ENCODE measurements at regions not wholly inside any gene's neighbourhood (a gene's known extent, or its start where the extent isn't known, plus 50 kb on each side); places are given as distances from the start of the nearest gene placed in this dataset.
"Not testable (repeated sequence)": the region's sequence is repeated elsewhere in the genome, so short reads cannot be mapped to it uniquely, and the experiment has no call there.

DNA sequence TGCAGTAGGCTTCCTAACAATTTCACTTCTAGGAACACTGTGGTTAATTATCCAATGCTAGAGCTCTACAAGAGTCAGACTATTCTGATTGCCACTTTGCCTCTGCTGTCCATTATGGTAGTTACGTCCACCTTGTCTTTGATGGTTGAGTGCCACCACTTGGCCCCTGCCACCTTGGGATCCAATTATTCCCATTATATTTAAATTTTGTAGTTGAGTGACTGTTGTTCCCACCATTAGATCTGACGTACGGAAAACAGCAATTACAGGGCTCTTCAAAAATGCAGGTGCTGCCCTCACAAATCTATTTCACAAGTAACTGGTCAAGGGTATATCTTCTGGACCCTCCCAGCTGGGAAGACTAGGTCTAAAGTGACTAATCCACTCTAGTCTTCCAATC, 432.3 kb upstream of the ID4 start:
- not testable (repeated sequence) for DNase-seq (ENCODE audit: low spot score)

DNA sequence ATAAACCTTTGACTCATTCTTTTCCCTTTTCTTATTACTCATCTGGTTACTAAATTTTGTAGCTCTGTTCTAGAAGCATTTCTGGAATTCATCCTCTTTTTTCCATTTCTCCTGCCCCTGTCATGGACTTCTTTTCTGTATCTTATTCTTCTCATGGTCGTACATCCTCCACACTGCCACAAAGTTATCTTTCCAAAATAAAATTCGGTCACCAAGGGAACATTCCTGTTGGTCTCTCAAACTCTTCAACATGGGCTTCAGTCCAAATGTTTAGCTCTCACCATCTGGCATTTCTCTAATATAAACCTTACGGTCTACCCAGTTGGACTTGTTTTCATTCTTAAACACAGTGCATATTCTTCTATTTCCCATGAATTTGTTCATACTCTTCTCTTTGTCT, 428.8 kb upstream of the ID4 start:
- DNase-seq (ENCODE audit: low spot score), result no peak
- intact Hi-C loops (cut with DNase I), result no loop called here

More for the DNA sequence above, 432.3 kb upstream of the ID4 start:
- intact Hi-C loops (cut with DNase I), result not testable (repeated sequence)

DNA sequence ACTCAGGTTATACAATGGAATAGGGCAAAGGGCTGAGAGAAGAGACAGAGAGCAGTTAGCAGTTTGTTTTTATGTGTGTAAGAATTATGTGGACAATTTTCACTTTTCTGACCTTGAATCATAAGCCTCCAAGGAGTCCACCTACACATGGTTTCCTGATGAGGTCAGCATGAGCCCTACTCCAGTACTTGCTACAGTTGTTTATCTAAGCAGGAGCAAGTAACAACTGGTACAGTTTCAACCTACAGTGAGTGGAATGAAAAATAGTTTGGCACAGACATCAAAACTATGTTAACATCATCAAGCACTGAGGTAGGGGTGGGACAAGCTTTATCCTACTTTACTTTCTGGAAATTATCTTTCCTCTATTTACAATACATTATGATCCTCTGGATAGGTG, 426.7 kb upstream of the ID4 start:
- DNase-seq (ENCODE audit: low spot score), result no peak
- intact Hi-C loops (cut with DNase I), result no loop called here

DNA sequence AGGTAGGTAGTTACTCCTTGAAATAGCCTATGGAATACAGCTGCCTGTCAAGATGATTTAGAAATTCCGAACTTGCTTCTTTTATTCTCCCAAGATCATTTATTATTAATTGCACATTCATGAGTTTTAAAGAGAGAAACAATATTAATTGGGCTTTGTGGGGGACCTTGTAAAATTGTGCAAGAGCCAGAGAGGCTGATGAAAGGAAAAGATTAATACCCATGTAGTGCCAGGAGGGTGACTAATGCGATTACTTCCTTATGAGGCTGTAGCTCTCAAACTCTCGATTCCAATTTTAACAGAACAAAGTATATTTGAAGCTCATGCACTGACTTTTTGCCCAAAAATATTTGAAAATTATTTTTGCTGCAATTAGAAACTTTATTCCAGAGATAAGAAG, 423.8 kb upstream of the ID4 start:
- DNase-seq (ENCODE audit: low spot score), result no peak
- intact Hi-C loops (cut with DNase I), result no loop called here

DNA sequence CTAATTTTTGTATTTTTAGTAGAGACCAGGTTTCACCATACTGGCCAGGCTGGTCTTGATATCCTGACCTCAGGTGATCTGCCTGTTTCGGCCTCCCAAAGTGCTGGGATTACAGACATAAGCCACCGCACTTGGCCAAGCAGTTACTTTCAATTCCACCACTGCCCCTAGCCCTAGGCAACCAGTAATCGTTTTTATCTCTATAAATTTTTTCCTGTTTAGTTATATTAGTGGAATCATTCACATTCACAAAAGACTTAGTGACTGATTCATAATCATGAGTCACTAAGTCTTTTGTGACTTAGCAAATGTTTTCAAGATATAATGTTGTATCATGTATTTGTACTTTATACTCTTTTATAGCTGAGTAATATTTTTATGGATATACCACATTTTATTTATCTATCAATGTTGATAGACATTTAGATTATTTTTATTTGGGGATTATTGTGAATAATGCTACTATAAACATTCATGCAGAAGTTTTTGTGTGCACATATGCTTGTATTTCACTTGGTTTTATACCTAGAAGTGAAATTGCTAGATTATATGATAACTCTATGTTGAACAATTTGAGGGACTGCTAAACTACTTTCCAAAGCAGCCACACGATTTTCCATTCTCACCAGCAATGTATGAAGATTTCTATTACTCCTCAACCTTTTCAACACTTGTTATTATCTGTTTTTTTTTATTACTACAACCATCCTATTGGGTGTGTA, 421.4 kb upstream of the ID4 start:
- intact Hi-C loops (cut with DNase I), result no loop called here
- DNase-seq (ENCODE audit: low spot score), result no peak

DNA sequence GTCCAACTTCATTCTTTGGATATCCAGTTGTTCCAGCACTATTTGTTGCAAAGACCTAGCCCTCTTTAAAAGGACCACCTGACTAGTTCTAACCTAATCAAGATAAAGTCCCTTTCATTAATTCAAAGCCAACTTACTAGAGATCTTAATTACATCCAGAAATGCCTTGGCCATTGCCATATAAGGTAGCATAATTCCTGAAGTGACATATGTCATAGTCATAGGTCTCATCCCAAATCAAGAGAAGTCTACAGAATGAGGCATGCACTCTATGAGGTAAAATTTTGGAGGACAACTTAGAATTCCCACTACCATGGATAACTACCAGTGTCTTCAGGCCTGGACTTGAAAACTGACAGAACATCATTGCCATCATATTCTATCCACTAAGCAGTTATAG, 420.4 kb upstream of the ID4 start:
- DNase-seq (ENCODE audit: low spot score), result no peak
- intact Hi-C loops (cut with DNase I), result no loop called here

DNA sequence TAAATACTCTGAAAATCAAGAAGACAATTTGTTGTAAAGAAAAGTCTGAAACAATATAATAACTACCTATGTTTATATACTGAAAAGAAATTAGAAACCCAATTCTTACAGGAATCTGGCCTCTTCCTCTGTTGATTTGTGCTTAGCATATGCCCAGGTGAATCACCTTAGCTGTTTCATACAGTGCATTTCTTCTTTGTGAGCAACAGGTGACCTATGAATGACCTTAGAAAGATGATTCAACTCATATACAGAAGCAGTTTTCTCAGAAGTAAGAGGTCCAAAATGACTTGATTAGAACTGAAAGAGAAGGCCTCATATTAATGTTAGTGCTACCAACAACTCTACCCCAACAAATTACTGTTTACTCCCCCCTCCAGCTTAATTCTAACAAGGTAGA, 419.5 kb upstream of the ID4 start:
- intact Hi-C loops (cut with DNase I), result no loop called here
- no peak for DNase-seq (ENCODE audit: low spot score)

DNA sequence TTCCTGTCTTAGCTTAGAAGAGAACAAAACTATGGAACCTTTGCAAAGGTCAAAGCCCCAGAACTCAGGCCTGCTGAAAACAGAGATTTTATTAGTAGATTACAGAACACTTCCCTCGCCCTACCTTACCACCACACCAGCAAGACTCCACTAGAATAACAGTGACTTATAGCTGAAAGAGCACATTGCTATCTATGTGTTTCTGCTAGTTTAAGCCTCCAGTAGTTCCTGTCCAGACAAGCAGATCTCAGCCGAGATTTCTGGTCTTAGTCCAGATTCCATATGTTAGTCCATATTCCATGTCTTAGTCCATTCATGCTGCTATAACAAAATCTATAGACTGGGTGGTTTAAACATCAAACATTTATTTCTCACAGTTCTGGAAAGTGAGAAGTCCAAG, 412.3 kb upstream of the ID4 start:
- no peak for DNase-seq (ENCODE audit: low spot score)
- intact Hi-C loops (cut with DNase I), result no loop called here

DNA sequence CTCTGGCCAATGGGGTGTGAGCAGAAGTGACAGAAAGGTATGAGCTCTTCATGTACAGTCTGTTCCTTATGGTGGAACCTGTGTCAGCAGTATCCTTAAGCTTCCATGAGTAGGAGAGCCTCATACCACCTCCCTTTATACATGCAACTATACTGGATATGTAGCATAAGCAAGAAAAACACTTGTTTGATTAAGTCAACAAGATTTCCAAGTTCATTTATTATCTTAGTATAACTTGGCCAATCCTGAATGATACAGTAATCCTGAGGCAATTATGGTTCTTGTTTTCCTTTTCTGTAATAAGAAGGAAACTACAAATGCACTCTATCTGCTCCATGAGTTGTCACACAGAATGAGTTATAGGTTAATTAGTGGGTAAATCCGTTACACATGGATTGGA, 409.6 kb upstream of the ID4 start:
- intact Hi-C loops (cut with DNase I), result no loop called here
- DNase-seq (ENCODE audit: low spot score), result no peak

DNA sequence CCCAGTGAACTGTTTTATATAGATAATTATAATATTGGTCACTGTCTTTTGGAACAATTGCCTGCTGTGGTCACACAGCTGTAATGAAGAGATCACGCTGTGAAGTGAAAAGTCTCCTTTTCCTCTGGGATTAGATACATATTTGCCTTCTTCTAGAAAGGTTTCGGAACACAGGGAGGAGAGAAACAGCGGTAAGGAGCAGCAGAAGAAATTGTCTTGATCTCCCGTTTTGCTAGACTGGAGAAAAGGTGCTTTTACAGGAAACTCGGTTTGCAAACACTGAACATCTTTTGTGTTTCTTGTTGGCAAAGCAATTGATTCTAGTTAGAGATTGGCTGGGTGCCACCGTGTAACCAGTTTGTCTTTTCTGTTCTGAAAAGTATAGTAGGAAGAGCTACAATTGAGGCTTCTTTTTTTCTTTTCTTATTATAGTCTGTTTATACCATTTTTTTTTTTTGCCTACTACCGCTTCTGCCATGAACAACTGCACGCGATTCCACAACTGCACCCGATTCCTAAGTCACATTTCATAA, 404.1 kb upstream of the ID4 start:
- intact Hi-C loops (cut with DNase I), result no loop called here
- no peak for DNase-seq (ENCODE audit: low spot score)

DNA sequence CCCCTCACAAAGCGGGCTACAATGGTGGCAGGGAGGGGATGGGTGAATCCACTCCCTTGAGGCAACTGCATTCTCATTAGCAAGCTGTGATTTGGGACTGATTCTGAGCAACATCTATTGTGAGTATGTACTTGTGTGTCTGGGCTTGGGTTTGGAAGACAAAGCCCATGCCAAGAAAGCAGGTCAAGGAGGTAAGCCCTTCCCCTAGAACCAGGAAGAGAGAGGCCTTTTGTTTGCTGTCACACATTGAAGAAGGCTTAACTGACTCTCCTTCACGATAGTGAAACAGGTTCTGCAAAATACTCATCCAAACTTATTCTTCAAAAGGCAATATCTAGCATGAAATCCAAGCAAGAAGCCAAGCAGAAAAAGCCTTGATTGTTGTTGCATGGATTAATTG, 403.1 kb upstream of the ID4 start:
- intact Hi-C loops (cut with DNase I), result no loop called here
- no peak for DNase-seq (ENCODE audit: low spot score)

DNA sequence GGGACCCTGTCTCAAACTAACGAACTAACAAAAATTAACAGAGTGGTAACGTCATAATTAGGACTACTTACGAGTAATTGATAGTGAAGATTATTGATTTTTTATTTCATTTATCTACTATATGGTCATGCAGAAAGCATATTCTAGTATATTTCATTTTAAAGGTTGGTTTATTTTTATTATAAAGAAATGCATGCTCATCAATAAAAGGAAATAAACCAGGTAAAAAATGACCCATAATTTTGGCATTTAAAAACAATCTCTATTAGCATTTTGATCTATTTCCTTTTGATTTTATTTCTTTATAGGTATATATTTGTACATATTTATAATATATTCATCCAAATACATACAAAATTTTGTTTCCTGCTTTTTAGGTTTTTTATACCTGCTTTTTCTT, 401.4 kb upstream of the ID4 start:
- DNase-seq (ENCODE audit: low spot score), result no peak
- intact Hi-C loops (cut with DNase I), result no loop called here

DNA sequence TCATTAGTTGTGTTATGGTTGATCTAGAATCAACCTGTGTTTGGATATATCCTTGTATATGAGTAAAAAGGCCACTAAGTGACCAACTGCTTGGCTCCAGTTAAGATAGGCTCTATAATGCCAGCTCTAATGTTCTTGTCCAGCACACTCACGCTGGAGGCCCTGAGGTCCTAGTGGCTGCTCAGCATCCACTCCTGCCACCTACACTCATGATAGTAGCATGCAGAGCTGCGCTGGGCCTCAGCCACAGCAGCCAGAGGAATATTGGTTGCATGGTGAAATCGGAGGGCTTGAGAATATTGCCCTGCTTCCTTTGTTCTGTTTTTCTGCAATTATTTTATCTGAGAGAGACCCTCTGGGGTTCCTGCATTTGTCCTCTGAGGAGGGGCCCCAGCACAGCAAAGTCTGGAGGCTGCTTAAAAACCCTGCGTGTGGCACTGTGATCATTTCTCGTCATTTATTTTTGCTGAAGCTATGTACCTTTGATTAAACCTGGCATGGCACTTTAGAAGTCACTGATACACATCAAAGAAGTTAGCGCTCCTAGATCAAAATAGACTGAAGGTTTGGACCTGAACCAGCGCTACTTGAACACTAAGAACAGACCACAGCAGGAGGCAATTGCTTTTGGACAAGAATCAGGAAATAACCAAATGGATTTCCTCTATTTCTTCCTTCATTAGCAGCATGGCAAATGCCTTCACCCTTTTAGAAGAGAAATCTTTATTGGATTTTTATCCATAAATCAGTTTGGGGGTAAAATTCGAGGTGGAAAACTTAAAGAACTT, 398.4 kb upstream of the ID4 start:
- no peak for DNase-seq (ENCODE audit: low spot score)
- intact Hi-C loops (cut with DNase I), result no loop called here

DNA sequence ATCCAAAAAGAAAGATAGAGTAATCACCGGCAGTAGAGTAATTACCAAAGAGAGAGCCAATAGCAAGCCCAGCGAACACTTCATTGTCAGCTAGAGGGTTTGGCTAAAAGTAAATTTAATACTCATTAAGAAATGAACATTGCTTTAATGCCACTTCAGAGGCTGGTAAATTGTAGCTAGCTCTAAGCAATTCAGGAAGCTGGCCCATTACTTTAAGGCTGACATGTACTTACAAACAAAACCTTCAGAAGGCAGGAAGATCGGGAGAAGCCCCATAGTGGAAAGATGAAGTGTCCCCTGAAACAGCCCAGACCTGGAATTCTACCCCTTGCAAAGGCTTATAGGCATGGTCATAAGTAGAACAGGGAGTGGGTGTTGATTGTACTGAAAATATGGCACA, 396.6 kb upstream of the ID4 start:
- no peak for DNase-seq (ENCODE audit: low spot score)
- intact Hi-C loops (cut with DNase I), result no loop called here

DNA sequence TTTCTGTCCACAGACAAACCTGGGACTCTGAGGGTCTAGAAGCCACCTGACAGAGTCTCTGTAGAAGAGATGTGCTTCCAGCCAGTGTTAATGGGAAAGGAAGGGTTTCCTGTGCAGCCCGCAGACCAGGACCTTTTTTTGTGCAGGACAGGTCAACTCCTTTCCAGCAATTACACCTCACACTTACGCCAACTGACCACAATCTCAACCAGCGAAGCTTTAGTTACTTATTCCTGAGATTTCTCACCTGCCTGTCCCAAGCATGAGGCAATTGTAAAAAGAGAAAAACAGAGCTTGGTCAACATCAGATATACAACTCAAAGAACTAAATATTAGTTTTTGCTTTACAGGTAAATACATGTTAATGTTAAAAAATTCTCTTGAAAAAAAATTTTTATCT, 393.8 kb upstream of the ID4 start:
- DNase-seq (ENCODE audit: low spot score), result no peak
- intact Hi-C loops (cut with DNase I), result no loop called here

DNA sequence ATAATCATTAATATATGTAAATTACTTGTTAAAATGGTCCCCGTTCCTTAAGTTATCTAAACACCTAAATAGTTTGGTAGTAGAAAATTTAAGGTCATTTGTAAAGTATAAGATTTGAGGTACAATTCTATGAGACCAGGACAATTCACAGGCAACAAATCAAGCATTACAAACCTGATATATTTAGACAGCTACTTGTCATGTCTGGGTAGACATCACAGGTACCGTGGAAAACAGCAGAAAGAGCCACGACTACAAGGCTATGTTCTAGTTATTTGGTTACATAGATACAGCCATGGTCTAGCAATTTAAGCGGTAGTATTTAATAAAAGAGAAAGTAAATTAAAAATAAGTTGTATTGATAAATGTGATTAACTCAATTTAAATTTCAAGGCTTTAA, 393.1 kb upstream of the ID4 start:
- intact Hi-C loops (cut with DNase I), result no loop called here
- no peak for DNase-seq (ENCODE audit: low spot score)

DNA sequence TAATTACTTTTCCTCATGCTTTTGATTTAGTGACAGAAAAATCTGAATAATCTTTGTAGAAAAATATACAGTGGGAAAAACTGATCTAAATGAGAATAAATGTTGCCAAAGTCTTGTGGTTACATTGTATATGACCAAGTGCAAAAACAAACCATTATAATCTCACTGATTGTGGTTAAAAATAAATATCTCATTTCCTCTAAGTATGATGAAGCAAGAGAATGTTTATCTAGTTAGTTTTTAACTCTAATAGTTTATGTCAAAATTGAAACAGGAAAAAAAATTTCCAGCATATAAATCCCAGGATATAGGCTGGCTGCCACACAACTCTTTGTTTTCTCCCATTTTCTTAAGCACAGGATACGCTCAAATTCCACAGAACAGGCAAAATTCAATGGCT, 392.7 kb upstream of the ID4 start:
- intact Hi-C loops (cut with DNase I), result no loop called here
- DNase-seq (ENCODE audit: low spot score), result no peak

DNA sequence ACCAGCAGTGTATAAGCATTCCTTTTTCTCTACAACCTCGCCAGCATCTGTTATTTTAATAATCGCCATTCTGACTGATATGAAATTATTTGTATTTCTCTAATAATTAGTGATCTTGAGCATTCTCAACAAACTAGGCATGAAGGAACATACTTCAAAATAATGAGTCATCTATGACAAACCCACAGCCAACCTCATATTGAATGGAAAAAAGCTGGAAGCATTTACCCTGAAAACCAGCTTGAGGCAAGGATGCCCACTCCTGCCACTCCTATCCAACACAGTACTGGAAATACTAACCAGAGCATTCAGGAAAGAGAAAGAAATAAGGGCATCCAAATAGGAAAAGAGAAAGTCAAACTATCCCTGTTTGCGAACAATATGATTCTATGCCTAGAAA, 390.6 kb upstream of the ID4 start:
- intact Hi-C loops (cut with DNase I), result no loop called here
- DNase-seq (ENCODE audit: low spot score), result no peak

DNA sequence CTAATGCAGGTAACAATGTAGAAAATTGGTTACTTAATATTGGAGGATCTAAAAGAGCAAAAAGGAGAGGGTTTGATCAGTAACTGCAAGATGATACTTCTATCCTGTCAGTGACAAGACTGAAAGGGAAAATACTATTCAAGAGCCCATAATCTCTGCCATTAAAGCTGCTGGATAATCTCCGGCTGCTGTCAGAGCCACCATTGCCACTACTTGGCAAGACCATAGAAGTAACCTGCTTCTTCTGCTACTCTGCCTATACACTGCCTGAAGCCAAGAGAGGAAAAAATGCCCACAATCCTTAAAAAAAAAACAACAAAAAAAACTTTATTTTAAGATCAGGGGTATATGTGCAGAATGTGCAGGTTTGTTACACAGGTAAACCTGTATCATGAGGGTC, 386.5 kb upstream of the ID4 start:
- no peak for DNase-seq (ENCODE audit: low spot score)
- intact Hi-C loops (cut with DNase I), result no loop called here

DNA sequence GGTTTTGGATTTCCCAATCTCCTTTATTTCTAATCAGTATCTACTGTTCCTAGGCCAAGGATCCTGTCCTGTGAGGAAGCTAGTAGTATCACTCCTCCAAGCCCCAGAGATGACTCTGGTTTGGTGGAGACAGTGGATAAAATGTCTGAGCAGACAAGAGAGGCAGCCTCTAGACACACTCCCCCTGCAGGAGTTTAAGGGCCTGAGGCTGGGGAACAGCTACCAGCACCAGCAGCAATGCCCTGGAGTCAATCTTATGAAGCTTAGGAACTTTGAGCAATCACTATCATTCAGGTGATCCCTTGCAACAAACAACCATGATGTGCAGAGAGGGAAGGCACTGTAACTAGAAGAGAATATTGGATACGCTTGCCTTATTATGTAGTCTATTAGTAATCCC, 384.7 kb upstream of the ID4 start:
- intact Hi-C loops (cut with DNase I), result no loop called here
- no peak for DNase-seq (ENCODE audit: low spot score)

DNA sequence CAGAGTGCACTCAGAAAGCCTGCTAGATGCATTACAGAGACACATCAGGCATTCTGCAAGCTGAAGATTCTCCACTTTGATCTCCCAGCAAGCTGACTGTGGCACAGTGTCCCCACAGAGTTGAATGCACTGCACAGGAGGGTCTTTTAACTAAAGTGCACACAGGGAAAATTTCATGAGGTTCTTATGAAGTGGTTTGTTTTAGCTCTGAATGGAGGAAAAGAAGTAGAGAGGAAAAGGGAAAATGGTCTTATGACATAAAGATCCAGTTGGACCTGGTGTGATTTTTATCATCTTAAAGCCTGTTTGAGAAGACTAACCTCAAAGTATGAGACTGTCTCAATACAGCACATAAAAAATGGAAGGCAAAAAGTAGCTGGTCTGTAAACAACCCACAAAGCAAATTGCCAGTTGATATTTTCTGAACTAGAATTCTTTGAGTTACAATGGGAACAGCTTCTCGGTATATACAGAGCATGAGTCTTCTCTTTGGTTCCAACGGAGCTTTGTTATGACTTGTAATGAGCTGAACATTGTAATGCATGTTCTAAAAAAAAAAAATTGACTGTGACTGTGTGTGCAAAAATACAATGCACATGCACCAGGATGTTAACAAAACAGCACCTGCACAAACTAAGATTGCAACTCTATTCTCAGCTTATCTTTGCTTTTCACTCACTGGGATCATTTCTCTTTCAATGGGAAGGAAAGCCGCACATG, 383.0 kb upstream of the ID4 start:
- intact Hi-C loops (cut with DNase I), result no loop called here
- DNase-seq (ENCODE audit: low spot score), result no peak
